ENCODE measurements at regions not wholly inside any gene's neighbourhood (a gene's known extent, or its start where the extent isn't known, plus 50 kb on each side); places are given as distances from the start of the nearest gene placed in this dataset.

DNA sequence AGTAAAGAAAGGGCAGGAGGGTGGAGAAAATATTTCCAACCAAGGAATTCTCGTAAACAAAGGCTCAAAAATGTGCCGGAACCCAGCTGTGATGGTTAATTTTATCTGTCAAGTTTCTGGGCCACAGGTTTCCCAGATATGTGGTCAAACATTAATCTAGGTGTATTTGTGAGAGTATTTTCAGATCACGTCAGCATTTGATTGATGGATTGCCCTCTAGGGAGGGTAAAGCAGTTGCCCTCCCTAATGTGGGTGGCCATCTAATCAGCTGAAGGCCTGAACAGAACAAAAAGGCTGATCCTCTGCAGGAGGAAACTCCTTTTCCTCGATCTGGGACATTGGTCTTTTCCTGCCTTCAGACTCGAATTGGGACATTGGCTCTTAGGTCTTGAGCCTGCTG, 298.7 kb upstream of the TCF21 start:
- DNase-seq (no peak), ATAC-seq (no peak)
- Histone ChIP-seq H3K27me3 (no peaks in the 10 kb centered on the region), H3K36me3 (no peaks in the 10 kb centered on the region), H3K9me3 (no peaks in the 10 kb centered on the region), H3K27ac (no peak overlapping the region), H3K4me3 (no peak overlapping the region), H3K4me1 (no peaks in the 10 kb centered on the region)
- TF ChIP-seq, protein P1, sequence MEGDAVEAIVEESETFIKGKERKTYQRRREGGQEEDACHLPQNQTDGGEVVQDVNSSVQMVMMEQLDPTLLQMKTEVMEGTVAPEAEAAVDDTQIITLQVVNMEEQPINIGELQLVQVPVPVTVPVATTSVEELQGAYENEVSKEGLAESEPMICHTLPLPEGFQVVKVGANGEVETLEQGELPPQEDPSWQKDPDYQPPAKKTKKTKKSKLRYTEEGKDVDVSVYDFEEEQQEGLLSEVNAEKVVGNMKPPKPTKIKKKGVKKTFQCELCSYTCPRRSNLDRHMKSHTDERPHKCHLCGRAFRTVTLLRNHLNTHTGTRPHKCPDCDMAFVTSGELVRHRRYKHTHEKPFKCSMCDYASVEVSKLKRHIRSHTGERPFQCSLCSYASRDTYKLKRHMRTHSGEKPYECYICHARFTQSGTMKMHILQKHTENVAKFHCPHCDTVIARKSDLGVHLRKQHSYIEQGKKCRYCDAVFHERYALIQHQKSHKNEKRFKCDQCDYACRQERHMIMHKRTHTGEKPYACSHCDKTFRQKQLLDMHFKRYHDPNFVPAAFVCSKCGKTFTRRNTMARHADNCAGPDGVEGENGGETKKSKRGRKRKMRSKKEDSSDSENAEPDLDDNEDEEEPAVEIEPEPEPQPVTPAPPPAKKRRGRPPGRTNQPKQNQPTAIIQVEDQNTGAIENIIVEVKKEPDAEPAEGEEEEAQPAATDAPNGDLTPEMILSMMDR (IDR thresholded peaks at IDR 0.05) = no peak
- intact Hi-C loops (cut with DNase I) = no loop called here
- 64 to 66% methylated on average over 5 of the region's 5 CpGs for WGBS, 2 donors

GRCh38 chr6:133590814-133591213, 298.1 kb upstream of the TCF21 start:
- ATAC-seq = no peak
- WGBS, 2 donors = 73 to 81% methylated on average over 3 of the region's 3 CpGs
- no peak overlapping the region for H3K27ac ChIP-seq

GRCh38 chr6:133591275-133591674, 297.6 kb upstream of the TCF21 start:
- Histone ChIP-seq H3K4me3 (no peak overlapping the region), H3K27me3 (no peaks in the 10 kb centered on the region), H3K36me3 (no peaks in the 10 kb centered on the region), H3K9me3 (no peaks in the 10 kb centered on the region), H3K4me1 (no peaks in the 10 kb centered on the region), H3K27ac (no peak overlapping the region)
- DNase-seq (no peak), ATAC-seq (no peak)
- WGBS, 2 donors = 62% methylated on average over 1 of the region's 1 CpG
- intact Hi-C loops (cut with DNase I) = no loop called here
- TF ChIP-seq, protein P1 (IDR thresholded peaks at IDR 0.05) = no peak

More at GRCh38 chr6:133590814-133591213, 298.1 kb upstream of the TCF21 start:
- Histone ChIP-seq H3K4me3 (no peak overlapping the region), H3K36me3 (no peaks in the 10 kb centered on the region), H3K27me3 (no peaks in the 10 kb centered on the region), H3K9me3 (no peaks in the 10 kb centered on the region), H3K4me1 (no peaks in the 10 kb centered on the region)
- no peak for DNase-seq
- intact Hi-C loops (cut with DNase I) = no loop called here
- TF ChIP-seq, protein P1 (IDR thresholded peaks at IDR 0.05) = no peak

GRCh38 chr6:133594652-133595110, 294.2 kb upstream of the TCF21 start:
- H3K27me3 ChIP-seq = no peaks in the 10 kb centered on the region
- no peaks in the 10 kb centered on the region for H3K4me1 ChIP-seq
- intact Hi-C loops (cut with DNase I) = loop anchor here in 1 of 10 donors (5.0 kb wide), 1 partner anchor 317 kb away; no protein-coding TSS in a partner anchor
- no peaks in the 10 kb centered on the region for H3K36me3 ChIP-seq
- H3K27ac ChIP-seq = no peak overlapping the region
- H3K9me3 ChIP-seq = no peaks in the 10 kb centered on the region
- TF ChIP-seq, protein P1 (IDR thresholded peaks at IDR 0.05) = no peak
- no peak for DNase-seq
- H3K4me3 ChIP-seq = no peak overlapping the region
- ATAC-seq = no peak
- WGBS, 2 donors = 73 to 75% methylated on average over 8 of the region's 8 CpGs
